ENCODE measurements at regions not wholly inside any gene's neighbourhood (a gene's known extent, or its start where the extent isn't known, plus 50 kb on each side); places are given as distances from the start of the nearest gene placed in this dataset.

GRCh38 chr9:1386420-1386819 is 336.3 kb downstream of the DMRT2 start:
- no peak for DNase-seq (ENCODE audit: low spot score)
- no peak overlapping the region for H3K27ac ChIP-seq
- no peaks in the 10 kb centered on the region for H3K4me1 ChIP-seq (ENCODE audit: insufficient read depth)
- no peak for TF ChIP-seq EZH2 (IDR thresholded peaks at IDR 0.05; ENCODE audit: borderline replicate concordance)
- TF ChIP-seq CTCF (IDR thresholded peaks at IDR 0.05; ENCODE audit: poor library complexity) = no peak
- TF ChIP-seq EZH2phosphoT487 (IDR thresholded peaks at IDR 0.05; ENCODE audit: low read depth, severe bottlenecking, unreplicated experiment) = no peak
- H3K4me2 ChIP-seq = no peak overlapping the region
- no peaks in the 10 kb centered on the region for H3K9me3 ChIP-seq (ENCODE audit: low read depth)
- no peaks in the 10 kb centered on the region for H3K27me3 ChIP-seq
- no peaks in the 10 kb centered on the region for H3K36me3 ChIP-seq (replicated peaks; ENCODE audit: insufficient read depth, low read depth)
- H3K4me3 ChIP-seq = no peak overlapping the region
- H3K79me2 ChIP-seq = no peaks in the 10 kb centered on the region
- no peaks in the 10 kb centered on the region for H3K9me2 ChIP-seq (replicated peaks; ENCODE audit: insufficient read depth)
- no peaks in the 10 kb centered on the region for H4K20me1 ChIP-seq (ENCODE audit: insufficient read depth, poor library complexity, severe bottlenecking)
- no peak overlapping the region for H2AFZ ChIP-seq
- 43% methylated on average over 4 of the region's 4 CpGs for WGBS (ENCODE audit: low lambda C conversion rate, missing lambda C conversion rate)

- Histone ChIP-seq H3K4me3 (no peak overlapping the region), H3K9me3 (ENCODE audit: low read depth) (no peaks in the 10 kb centered on the region), H3K4me2 (no peak overlapping the region), H3K36me3 (replicated peaks; ENCODE audit: insufficient read depth, low read depth) (no peaks in the 10 kb centered on the region), H4K20me1 (ENCODE audit: insufficient read depth, poor library complexity, severe bottlenecking) (no peaks in the 10 kb centered on the region), H3K9me2 (replicated peaks; ENCODE audit: insufficient read depth) (no peaks in the 10 kb centered on the region), H2AFZ (no peak overlapping the region), H3K4me1 (ENCODE audit: insufficient read depth) (no peaks in the 10 kb centered on the region), H3K27me3 (no peaks in the 10 kb centered on the region), H3K79me2 (no peaks in the 10 kb centered on the region), H3K27ac (no peak overlapping the region)
- WGBS (ENCODE audit: low lambda C conversion rate, missing lambda C conversion rate) = 57% methylated on average over 4 of the region's 4 CpGs
- DNase-seq (ENCODE audit: low spot score) = no peak
- TF ChIP-seq CTCF (IDR thresholded peaks at IDR 0.05; ENCODE audit: poor library complexity) (no peak), EZH2 (IDR thresholded peaks at IDR 0.05; ENCODE audit: borderline replicate concordance) (no peak), EZH2phosphoT487 (IDR thresholded peaks at IDR 0.05; ENCODE audit: low read depth, severe bottlenecking, unreplicated experiment) (no peak)
Measured at GRCh38 chr9:1388216-1388615, 338.1 kb downstream of the DMRT2 start.

- H3K4me1 ChIP-seq (ENCODE audit: insufficient read depth) = no peaks in the 10 kb centered on the region
- H3K36me3 ChIP-seq (replicated peaks; ENCODE audit: insufficient read depth, low read depth) = no peaks in the 10 kb centered on the region
- WGBS (ENCODE audit: low lambda C conversion rate, missing lambda C conversion rate) = 56% methylated on average over 5 of the region's 5 CpGs
- H3K4me3 ChIP-seq = no peak overlapping the region
- no peaks in the 10 kb centered on the region for H3K9me3 ChIP-seq (ENCODE audit: low read depth)
- no peak for TF ChIP-seq CTCF (IDR thresholded peaks at IDR 0.05; ENCODE audit: poor library complexity)
- no peak for TF ChIP-seq EZH2phosphoT487 (IDR thresholded peaks at IDR 0.05; ENCODE audit: low read depth, severe bottlenecking, unreplicated experiment)
- TF ChIP-seq EZH2 (IDR thresholded peaks at IDR 0.05; ENCODE audit: borderline replicate concordance) = no peak
- no peak for DNase-seq (ENCODE audit: low spot score)
- H3K27ac ChIP-seq = no peak overlapping the region
- no peak overlapping the region for H2AFZ ChIP-seq
- H3K4me2 ChIP-seq = no peak overlapping the region
- H3K9me2 ChIP-seq (replicated peaks; ENCODE audit: insufficient read depth) = no peaks in the 10 kb centered on the region
- H4K20me1 ChIP-seq (ENCODE audit: insufficient read depth, poor library complexity, severe bottlenecking) = no peaks in the 10 kb centered on the region
- H3K79me2 ChIP-seq = no peaks in the 10 kb centered on the region
- H3K27me3 ChIP-seq = no peaks in the 10 kb centered on the region
Measured at GRCh38 chr9:1400983-1401382, 350.8 kb downstream of the DMRT2 start.

GRCh38 chr9:1404940-1405339 is 354.8 kb downstream of the DMRT2 start:
- DNase-seq (ENCODE audit: low spot score) = no peak
- Histone ChIP-seq H3K79me2 (no peaks in the 10 kb centered on the region), H2AFZ (no peak overlapping the region), H3K4me3 (no peak overlapping the region), H3K4me2 (no peak overlapping the region), H4K20me1 (ENCODE audit: insufficient read depth, poor library complexity, severe bottlenecking) (no peaks in the 10 kb centered on the region), H3K9me2 (replicated peaks; ENCODE audit: insufficient read depth) (no peaks in the 10 kb centered on the region), H3K27ac (no peak overlapping the region), H3K4me1 (ENCODE audit: insufficient read depth) (no peaks in the 10 kb centered on the region), H3K27me3 (no peaks in the 10 kb centered on the region), H3K9me3 (ENCODE audit: low read depth) (no peaks in the 10 kb centered on the region), H3K36me3 (replicated peaks; ENCODE audit: insufficient read depth, low read depth) (no peaks in the 10 kb centered on the region)
- no peak for TF ChIP-seq EZH2phosphoT487 (IDR thresholded peaks at IDR 0.05; ENCODE audit: low read depth, severe bottlenecking, unreplicated experiment)
- 52% methylated on average over 4 of the region's 4 CpGs for WGBS (ENCODE audit: low lambda C conversion rate, missing lambda C conversion rate)

Measured in hepatocyte (in vitro differentiated cells).